ENCODE measurements at regions not wholly inside any gene's neighbourhood (a gene's known extent, or its start where the extent isn't known, plus 50 kb on each side); places are given as distances from the start of the nearest gene placed in this dataset.

- Histone ChIP-seq H2AFZ (ENCODE audit: low read depth, low read length) (no peak overlapping the region), H3K36me3 (ENCODE audit: insufficient read depth, low read length) (no peaks in the 10 kb centered on the region), H3F3A (ENCODE audit: insufficient read depth, low read length, poor library complexity, severe bottlenecking) (no peaks in the 10 kb centered on the region), H3K9me2 (ENCODE audit: insufficient read depth, low read length) (no peaks in the 10 kb centered on the region), H3K9ac (ENCODE audit: low read length) (no peak overlapping the region), H4K20me1 (ENCODE audit: insufficient read depth) (no peaks in the 10 kb centered on the region), H3K9me3 (ENCODE audit: low read length) (no peaks in the 10 kb centered on the region), H3K27ac (ENCODE audit: low read length) (no peak overlapping the region), H3K4me2 (ENCODE audit: low read length) (no peak overlapping the region), H3K79me2 (replicated peaks; ENCODE audit: insufficient read depth, low read length) (no peaks in the 10 kb centered on the region), H3K4me3 (ENCODE audit: low read length) (no peak overlapping the region), H3K27me3 (ENCODE audit: insufficient read depth, low read depth, low read length) (no peaks in the 10 kb centered on the region)
- TF ChIP-seq REST (IDR thresholded peaks at IDR 0.05; ENCODE audit: borderline replicate concordance) (no peak), RAD21 (conservative IDR thresholded peaks at IDR 0.05) (no peak), POLR2AphosphoS5 (IDR thresholded peaks at IDR 0.05) (no peak), EP300 (conservative IDR thresholded peaks at IDR 0.05; ENCODE audit: poor library complexity, severe bottlenecking) (no peak), CTCF (IDR thresholded peaks at IDR 0.05; ENCODE audit: poor library complexity, severe bottlenecking) (no peak), TAF1 (IDR thresholded peaks at IDR 0.05; ENCODE audit: low read depth) (no peak), MXI1 (conservative IDR thresholded peaks at IDR 0.05; ENCODE audit: poor library complexity, severe bottlenecking) (no peak), EZH2 (IDR thresholded peaks at IDR 0.05; ENCODE audit: borderline replicate concordance, insufficient read depth, low read length, poor library complexity, severe bottlenecking) (no peak), SMC3 (conservative IDR thresholded peaks at IDR 0.05; ENCODE audit: poor library complexity) (no peak)
Observed at GRCh38 chr9:106581973-106582372, 281.0 kb upstream of the ZNF462 start.

GRCh38 chr9:106583751-106584150 lies 279.2 kb upstream of the ZNF462 start:
- Histone ChIP-seq H3K36me3 (ENCODE audit: insufficient read depth, low read length) (no peaks in the 10 kb centered on the region), H3K27ac (ENCODE audit: low read length) (no peak overlapping the region), H3K79me2 (replicated peaks; ENCODE audit: insufficient read depth, low read length) (no peaks in the 10 kb centered on the region), H3F3A (ENCODE audit: insufficient read depth, low read length, poor library complexity, severe bottlenecking) (no peaks in the 10 kb centered on the region), H3K4me2 (ENCODE audit: low read length) (no peak overlapping the region), H3K4me3 (ENCODE audit: low read length) (no peak overlapping the region), H3K27me3 (ENCODE audit: insufficient read depth, low read depth, low read length) (no peaks in the 10 kb centered on the region), H2AFZ (ENCODE audit: low read depth, low read length) (no peak overlapping the region), H3K9ac (ENCODE audit: low read length) (no peak overlapping the region), H3K9me2 (ENCODE audit: insufficient read depth, low read length) (no peaks in the 10 kb centered on the region), H4K20me1 (ENCODE audit: insufficient read depth) (no peaks in the 10 kb centered on the region), H3K9me3 (ENCODE audit: low read length) (no peaks in the 10 kb centered on the region)
- no peak for TF ChIP-seq EZH2 (IDR thresholded peaks at IDR 0.05; ENCODE audit: borderline replicate concordance, insufficient read depth, low read length, poor library complexity, severe bottlenecking)
- no peak for TF ChIP-seq REST (IDR thresholded peaks at IDR 0.05; ENCODE audit: borderline replicate concordance)
- no peak for TF ChIP-seq RAD21 (conservative IDR thresholded peaks at IDR 0.05)
- no peak for TF ChIP-seq TAF1 (IDR thresholded peaks at IDR 0.05; ENCODE audit: low read depth)
- no peak for TF ChIP-seq EP300 (conservative IDR thresholded peaks at IDR 0.05; ENCODE audit: poor library complexity, severe bottlenecking)
- TF ChIP-seq MXI1 (conservative IDR thresholded peaks at IDR 0.05; ENCODE audit: poor library complexity, severe bottlenecking) = no peak
- TF ChIP-seq CTCF (IDR thresholded peaks at IDR 0.05; ENCODE audit: poor library complexity, severe bottlenecking) = no peak
- no peak for TF ChIP-seq POLR2AphosphoS5 (IDR thresholded peaks at IDR 0.05)
- no peak for TF ChIP-seq SMC3 (conservative IDR thresholded peaks at IDR 0.05; ENCODE audit: poor library complexity)

All from neural cell (in vitro differentiated cells).